Ammon's horn (tissue), 1 donor: ENCODE measurements at regions not wholly inside any gene's neighbourhood (a gene's known extent, or its start where the extent isn't known, plus 50 kb on each side); places are given as distances from the start of the nearest gene placed in this dataset.
"Not testable (repeated sequence)": the region's sequence is repeated elsewhere in the genome, so short reads cannot be mapped to it uniquely, and the experiment has no call there.

Experiments
- DNase-seq: peaks from one replicate; pipeline ENCODE4 v3.0.0-alpha.2; 2016; ENCODE audit warnings: low spot score

DNA sequence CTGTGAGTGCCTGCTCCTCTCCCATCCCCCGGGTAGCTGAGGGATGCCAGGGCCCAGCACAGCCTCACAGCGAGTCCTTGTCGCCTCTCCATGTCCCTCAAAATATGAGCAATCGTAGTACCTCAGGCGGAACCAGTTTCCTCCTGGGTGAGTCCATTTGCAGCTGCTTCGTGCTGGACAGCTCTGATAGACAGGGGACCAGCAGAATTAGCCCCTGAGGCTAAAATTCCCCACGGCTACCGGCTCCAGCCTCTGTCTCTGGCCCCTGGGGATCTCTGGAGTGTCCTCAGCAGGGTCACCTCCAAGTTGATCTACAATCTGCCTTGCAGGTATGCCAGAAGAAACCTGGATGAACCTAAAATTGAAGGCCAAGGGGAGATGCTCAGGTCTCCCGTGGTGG lies 115.8 kb upstream of the FBXL7 start:
- DNase-seq, result no peak

GRCh38 chr5:15383469-15383868 lies 116.5 kb upstream of the FBXL7 start:
- DNase-seq, result no peak

DNA sequence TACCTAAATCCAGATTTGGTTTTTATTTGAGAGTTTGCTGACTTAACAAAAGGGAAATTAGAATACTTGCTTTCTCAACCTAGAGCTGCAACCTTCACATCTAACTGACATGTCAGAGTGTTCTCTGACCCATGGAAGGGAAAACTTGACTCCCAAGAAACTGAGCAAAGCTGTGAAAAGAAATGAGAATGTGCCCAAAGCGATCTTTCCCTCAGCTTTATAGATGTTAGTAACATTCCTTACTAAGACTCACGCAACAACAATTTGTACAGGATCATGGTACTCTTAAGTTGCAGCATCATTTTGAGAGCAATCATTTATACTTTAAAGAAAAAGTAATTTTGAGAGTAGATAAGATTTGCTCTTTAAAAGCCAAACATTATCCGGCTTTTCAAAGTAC lies 117.0 kb upstream of the FBXL7 start:
- no peak for DNase-seq

GRCh38 chr5:15377573-15378340 lies 122.2 kb upstream of the FBXL7 start:
- DNase-seq, result no peak

- DNase-seq, result no peak
These were observed 123.2 kb upstream of the FBXL7 start for GRCh38 chr5:15376803-15377202.

DNA sequence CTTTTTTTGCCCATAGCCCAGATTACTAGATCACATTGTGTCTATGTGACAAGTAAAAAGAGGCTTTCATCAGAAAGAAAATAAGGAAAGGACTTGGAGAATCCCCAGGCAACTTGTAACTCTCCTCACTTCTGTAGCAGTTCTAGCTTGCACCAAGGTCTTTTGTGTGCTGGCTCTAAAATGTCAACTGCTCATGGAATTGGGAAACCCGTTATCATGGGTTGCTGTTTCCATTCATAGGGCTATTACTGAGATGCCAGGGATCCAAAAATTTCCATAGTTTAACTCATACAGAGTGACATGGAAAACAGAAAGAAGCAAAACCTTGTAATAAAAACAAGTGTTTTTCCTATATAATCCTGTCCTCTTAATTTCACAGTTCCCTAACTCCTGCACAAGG lies 123.9 kb upstream of the FBXL7 start:
- no peak for DNase-seq

GRCh38 chr5:15375559-15375958 lies 124.4 kb upstream of the FBXL7 start:
- DNase-seq, result no peak

GRCh38 chr5:15374886-15375285 lies 125.1 kb upstream of the FBXL7 start:
- DNase-seq, result no peak

GRCh38 chr5:15373151-15373550 lies 126.8 kb upstream of the FBXL7 start:
- no peak for DNase-seq

DNA sequence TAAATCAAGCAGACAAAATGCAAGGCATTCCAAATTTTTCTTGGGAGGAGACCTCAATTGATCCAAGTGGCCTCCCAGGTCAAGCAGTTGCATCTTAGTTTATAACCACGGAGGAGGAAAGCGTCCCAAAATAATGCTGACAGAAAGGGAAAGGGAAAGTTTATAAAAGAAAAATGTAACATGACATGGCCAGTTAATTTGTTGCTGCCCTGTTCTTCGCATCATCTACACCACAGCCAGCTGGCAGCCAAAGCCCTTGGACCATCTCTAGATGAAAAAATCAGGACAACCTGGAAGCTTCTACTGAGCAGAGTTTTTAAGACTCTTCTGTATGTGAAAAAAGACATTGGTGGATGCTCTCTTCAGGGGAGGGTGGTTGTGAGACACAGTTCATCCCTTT lies 128.8 kb upstream of the FBXL7 start:
- no peak for DNase-seq

DNA sequence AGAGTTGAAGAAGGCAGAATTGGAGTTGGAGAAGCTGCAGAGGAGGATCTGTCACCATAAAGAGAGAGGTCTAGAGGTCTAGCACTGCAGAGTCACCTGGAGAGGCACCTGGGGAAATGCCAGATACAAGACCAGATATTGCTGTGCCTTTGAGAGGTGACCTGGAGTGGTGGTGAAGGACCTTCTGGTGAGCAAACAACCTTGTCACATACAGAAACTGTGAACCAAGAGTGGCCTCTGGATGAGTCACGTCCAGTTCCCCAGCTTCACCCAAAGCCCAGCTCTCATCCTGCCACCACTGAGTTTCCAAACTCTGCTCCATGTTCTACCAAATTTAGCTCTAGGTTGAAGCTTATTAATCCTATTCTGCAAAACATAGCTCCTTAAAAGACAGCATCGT lies 131.1 kb upstream of the FBXL7 start:
- no peak for DNase-seq

DNA sequence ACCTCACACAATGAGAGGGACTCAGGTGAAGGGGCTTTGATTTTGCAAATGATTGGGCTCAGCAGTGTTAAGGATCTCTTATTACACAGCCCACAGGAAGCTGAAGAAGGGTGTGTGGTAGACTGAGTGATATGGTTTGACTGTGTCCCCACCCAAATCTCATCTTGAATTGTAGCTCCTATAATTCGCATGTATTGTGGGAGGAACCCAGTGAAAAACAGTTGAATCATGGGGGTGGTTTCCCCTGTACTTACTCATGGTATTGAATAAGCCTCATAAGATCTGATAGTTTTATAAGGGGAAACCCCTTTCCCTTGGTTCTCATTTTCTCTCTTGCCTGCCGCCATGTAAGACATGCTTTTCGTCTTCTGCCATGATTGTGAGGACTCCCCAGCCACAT lies 132.5 kb upstream of the FBXL7 start:
- DNase-seq, result no peak

DNA sequence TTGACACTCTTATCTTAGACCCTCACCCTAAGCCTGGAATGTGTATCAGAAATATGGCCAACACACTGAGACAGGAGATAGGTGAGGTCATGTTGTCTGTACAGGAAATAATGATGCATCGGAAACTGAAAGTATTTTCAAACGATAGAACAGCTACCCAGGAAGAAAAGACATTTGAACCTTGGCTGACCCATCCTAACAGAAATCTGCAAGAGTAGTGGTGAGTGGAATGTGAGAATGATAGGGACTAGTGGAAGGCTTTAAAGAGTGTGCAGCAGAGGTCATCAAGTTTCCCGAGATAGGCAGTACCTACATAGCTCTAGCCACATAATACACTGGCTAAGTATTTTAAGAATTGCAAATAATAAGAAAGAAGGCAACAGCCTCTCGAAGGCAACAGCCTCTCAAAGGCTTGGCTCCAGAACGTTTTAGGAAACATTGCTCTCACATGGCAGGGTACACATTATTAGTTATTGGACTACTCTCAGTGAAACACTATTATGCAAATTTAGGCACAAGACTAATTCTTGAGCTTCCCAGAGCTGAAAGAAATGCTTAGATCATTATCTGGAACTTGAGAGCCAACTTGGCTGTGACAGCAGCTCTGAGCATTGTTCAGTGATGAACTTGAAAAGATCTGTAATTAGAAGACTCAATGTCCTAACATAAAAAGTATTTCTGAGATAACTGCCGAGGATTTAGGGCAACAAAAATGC lies 133.1 kb upstream of the FBXL7 start:
- DNase-seq, result peak; percentile 27

GRCh38 chr5:15365070-15365469 lies 134.9 kb upstream of the FBXL7 start:
- no peak for DNase-seq

GRCh38 chr5:15363601-15364000 lies 136.4 kb upstream of the FBXL7 start:
- DNase-seq, result peak; percentile 43

GRCh38 chr5:15357092-15357453 lies 142.9 kb upstream of the FBXL7 start:
- not testable (repeated sequence) for DNase-seq

DNA sequence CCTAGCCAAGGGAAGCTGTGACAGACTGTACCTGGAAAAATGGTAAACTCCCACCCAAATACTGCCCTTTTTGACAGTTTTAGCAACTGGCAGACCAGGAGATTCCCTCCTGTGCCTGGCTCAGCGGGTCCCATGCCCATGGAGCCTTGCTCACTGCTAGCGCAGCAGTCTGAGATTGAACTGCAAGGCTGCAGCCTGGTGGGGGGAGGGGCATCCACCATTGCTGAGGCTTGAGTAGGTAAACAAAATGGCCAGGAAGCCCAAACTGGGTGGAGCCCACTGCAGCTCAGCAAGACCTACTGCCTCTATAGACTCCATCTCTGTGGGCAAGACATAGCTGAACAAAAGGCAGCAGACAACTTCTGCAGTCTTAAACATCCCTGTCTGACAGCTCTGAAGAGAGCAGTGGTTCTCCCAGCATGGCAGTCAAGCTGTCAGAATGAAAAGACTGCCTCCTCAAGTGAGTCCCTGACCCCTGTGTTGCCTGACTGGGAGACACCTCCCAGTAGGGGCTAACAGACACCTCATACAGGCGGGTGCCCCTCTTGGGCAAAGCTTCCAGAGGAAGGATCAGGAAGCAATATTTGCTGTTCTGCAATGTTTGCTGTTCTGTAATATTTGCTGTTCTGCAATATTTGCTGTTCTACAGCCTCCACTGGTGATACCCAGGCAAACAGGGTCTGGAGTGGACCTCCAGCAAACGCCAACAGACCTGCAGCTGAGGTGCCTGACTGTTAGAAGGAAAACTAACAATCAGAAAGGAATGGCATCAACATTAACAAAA lies 143.5 kb upstream of the FBXL7 start:
- not testable (repeated sequence) for DNase-seq

DNA sequence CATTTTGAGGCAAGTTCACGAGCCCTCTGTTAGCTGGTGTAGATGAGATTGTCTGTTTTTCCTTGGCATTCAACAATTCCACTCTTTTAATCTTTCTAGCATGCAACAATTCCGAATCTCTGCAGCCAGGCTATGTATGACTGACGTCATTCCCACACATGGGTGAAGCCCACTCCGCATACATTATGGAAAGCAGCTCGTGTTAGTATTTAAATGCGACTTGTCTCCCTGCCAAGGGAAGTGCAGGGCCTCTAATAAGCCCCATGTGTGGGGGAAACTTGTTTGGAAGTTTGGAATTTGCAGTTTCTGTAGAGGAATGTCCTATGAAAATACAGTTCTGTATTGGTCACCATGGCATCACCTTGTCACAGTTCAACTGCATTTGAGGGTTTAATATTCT lies 146.0 kb upstream of the FBXL7 start:
- no peak for DNase-seq

DNA sequence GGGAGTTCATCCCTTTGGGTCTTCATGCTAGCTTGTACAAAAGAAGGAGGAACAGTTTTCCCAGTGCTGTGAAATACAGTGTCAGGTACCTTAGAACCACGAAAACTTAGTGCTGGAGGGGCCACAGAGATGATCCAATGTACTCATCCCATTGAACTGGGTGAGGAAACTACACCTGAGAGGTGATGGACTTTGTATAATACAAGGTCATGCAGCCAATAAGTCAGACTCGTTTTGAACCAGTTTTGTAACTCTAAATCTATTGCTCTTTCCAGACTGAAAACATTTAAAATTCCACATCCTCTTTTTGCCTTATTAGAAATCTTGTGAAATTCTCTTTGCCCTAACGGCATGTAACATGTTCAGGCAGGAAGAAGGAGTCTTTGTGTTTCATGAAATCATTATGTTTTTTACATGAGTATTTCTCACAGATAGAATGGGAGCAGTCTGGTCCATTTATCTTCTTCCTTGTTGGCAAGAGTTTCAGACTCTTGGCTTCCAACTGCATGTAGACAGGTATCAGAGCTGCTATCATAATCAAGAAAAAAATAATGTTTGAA lies 146.8 kb upstream of the FBXL7 start:
- DNase-seq, result no peak

DNA sequence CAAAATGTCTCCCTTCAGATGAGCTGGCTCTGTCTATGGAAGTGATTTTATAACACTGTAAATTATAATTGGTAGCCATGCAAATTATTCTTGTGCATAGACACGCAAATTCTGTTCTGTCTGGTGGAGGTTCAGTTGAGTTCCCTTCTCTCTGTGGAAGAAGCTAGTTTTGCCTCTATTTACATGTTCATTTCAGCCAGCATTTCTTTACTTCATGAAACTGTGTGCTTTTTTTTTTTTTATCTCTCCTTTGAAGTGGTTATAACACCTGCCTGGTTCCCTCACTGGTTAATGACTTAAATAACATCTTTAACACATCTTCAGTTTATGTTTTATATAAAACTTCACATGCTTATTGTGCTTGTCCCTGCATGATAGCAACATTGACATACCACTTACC lies 149.4 kb upstream of the FBXL7 start:
- DNase-seq, result no peak

DNA sequence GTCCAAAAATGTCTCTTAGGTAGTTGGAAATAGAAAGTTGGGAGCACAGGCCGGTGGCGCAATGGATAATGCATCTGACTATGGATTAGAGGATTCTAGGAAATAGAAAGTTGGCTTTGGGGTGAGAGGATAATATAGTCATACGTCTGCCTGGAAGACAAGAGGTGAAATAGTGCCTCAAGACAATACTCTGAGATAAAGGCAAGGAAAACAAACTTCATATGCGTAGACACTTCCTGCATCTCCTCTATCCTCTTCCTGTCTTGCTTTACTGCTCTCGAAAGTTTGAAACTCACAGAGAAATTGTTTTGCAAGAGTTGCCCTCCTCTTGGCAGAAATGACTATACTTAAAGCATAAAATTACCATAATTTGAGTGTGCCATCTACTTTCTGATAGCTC lies 153.2 kb upstream of the FBXL7 start:
- no peak for DNase-seq

- DNase-seq, result no peak
These were observed 155.0 kb upstream of the FBXL7 start for GRCh38 chr5:15344954-15345353.

- no peak for DNase-seq
These were observed 161.4 kb upstream of the FBXL7 start for GRCh38 chr5:15338546-15338945.
